Right atrium auricular region (tissue), 2 donors: ENCODE measurements at regions not wholly inside any gene's neighbourhood (a gene's known extent, or its start where the extent isn't known, plus 50 kb on each side); places are given as distances from the start of the nearest gene placed in this dataset.

Experiments
- DNase-seq: peaks from one replicate; pipeline ENCODE4 v3.0.0-alpha.2; 2019; ENCODE audit warnings: low spot score
- H3K27ac ChIP-seq, 2 donors: fragments of 200-600 bp; sonication (generic); 1 replicate in 1 of 2; 2 replicates in 1 of 2; pipeline ENCODE4 v1.5.1; 2016 to 2019
- H3K27me3 ChIP-seq, 2 donors: fragments of 200-600 bp; sonication (generic); one replicate each; pipeline versions ENCODE4 v1.5.1 to v1.6.0; 2017 to 2019
- H3K36me3 ChIP-seq: fragments of 200-600 bp; sonication (generic); one replicate; pipeline ENCODE4 v1.5.1; 2016
- H3K4me1 ChIP-seq, 2 donors: fragments of 200-600 bp; sonication (generic); one replicate each; pipeline versions ENCODE4 v1.5.1 to v1.6.0; 2017 to 2019
- H3K4me3 ChIP-seq, 2 donors: fragments of 200-600 bp; sonication (generic); 1 replicate in 1 of 2; 2 replicates in 1 of 2; pipeline ENCODE4 v1.5.1; 2017 to 2019; ENCODE audit warnings: mild to moderate bottlenecking in 1 of 2, moderate library complexity in 1 of 2
- H3K9me3 ChIP-seq, 2 donors: fragments of 200-600 bp; sonication (generic); one replicate each; pipeline ENCODE4 v1.5.1; 2019
- CTCF ChIP-seq, 2 donors: fragments of 200-600 bp; sonication (generic); IDR thresholded peaks; one replicate each; pipeline ENCODE4 v1.5.1; 2019; ENCODE audit warnings: antibody characterized with exemption in 2 of 2

DNA sequence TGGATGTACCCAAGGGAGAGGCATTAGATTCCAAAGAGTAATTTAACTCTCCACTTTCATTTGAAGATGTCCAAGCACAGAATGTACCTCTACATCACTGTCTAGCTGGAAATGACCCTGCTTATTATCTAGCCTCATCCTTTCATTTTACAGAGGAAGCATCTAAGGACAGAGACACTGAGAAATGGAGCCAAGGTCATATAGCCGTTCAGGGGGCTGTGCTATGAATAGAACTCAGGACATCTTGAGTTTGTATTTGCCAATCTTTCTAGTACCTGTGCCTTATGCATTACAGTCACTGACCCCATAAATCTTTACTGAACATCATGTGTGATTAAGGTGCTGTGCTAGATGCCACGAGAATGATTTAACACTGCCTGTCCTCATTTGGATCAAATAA, 138.2 kb upstream of the SPTLC3 start:
- no peak for TF ChIP-seq CTCF (IDR thresholded peaks at IDR 0.05)
- Histone ChIP-seq H3K9me3 (no peaks in the 10 kb centered on the region), H3K27me3 (no peaks in the 10 kb centered on the region), H3K4me1 (no peaks in the 10 kb centered on the region), H3K27ac (no peak overlapping the region), H3K4me3 (no peak overlapping the region), H3K36me3 (no peaks in the 10 kb centered on the region)
- DNase-seq: no peak

DNA sequence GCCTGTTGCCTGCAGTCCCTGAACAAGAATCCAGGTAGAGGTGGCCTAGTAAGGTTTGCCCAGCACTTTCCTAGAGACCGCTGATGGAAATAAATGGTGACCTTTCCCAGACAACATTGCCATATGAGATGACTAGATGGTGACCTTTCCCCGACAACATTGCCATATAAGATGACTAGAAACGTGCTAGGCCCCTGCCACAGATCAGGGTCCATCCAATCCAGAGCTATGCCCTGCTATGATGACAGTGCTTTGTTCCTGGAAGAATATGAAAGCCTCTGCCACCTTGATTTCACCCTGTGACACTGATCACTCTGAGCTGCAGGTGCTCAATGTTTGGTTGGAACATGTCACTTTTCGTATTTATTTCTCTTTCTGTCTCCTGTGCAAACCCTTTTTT, 133.8 kb upstream of the SPTLC3 start:
- Histone ChIP-seq H3K9me3 (no peaks in the 10 kb centered on the region), H3K4me1 (no peaks in the 10 kb centered on the region), H3K36me3 (no peaks in the 10 kb centered on the region), H3K27ac (no peak overlapping the region), H3K27me3 (no peaks in the 10 kb centered on the region), H3K4me3 (no peak overlapping the region)
- no peak for TF ChIP-seq CTCF (IDR thresholded peaks at IDR 0.05)
- no peak for DNase-seq

DNA sequence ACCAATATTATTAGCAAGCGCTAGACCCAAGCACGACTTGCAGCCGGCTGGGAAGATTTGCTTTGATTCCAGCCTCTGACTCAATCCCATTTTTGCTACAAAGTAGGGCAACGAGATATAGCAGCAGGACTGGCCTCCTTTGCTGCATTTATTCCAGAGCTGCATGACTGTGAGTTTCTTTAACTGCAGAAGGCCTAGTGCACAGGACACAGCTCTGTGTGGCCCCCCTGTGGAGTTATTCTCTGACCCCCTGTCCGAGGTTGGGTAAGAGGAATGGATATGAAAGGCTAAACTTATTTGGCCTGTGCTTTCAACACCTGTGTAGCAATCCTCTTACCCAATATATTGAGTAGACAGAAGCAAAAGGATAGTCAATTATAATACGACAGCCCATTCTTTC, 133.3 kb upstream of the SPTLC3 start:
- Histone ChIP-seq H3K27me3 (no peaks in the 10 kb centered on the region), H3K9me3 (no peaks in the 10 kb centered on the region), H3K27ac (no peak overlapping the region), H3K4me1 (no peaks in the 10 kb centered on the region), H3K4me3 (no peak overlapping the region), H3K36me3 (no peaks in the 10 kb centered on the region)
- TF ChIP-seq CTCF (IDR thresholded peaks at IDR 0.05): no peak
- DNase-seq: no peak

GRCh38 chr20:12882832-12883506, 125.8 kb upstream of the SPTLC3 start:
- Histone ChIP-seq H3K27me3 (no peaks in the 10 kb centered on the region), H3K27ac (no peak overlapping the region), H3K4me3 (no peak overlapping the region), H3K9me3 (no peaks in the 10 kb centered on the region), H3K36me3 (no peaks in the 10 kb centered on the region), H3K4me1 (no peaks in the 10 kb centered on the region)
- TF ChIP-seq CTCF (IDR thresholded peaks at IDR 0.05): no peak
- no peak for DNase-seq

- no peak for TF ChIP-seq CTCF (IDR thresholded peaks at IDR 0.05)
- DNase-seq: no peak
These were observed 125.3 kb upstream of the SPTLC3 start for GRCh38 chr20:12883507-12883885.

More at GRCh38 chr20:12883507-12883885, 125.3 kb upstream of the SPTLC3 start:
- H3K4me1 ChIP-seq: no peaks in the 10 kb centered on the region
- no peak overlapping the region for H3K27ac ChIP-seq
- H3K4me3 ChIP-seq: no peak overlapping the region
- H3K9me3 ChIP-seq: no peaks in the 10 kb centered on the region
- H3K27me3 ChIP-seq: no peaks in the 10 kb centered on the region
- H3K36me3 ChIP-seq: no peaks in the 10 kb centered on the region
